RWPE2 (cell line): ENCODE measurements at regions not wholly inside any gene's neighbourhood (a gene's known extent, or its start where the extent isn't known, plus 50 kb on each side); places are given as distances from the start of the nearest gene placed in this dataset.
"Not testable (repeated sequence)": the region's sequence is repeated elsewhere in the genome, so short reads cannot be mapped to it uniquely, and the experiment has no call there.

ENCODE experiments used
- ATAC-seq: fragments of 200-7000 bp; cut with Tn5 transposase; 3 replicates; pipeline ENCODE4 v1.9.1; 2021; ENCODE audit warnings: low read depth
- DNase-seq: peaks from one replicate; pipeline ENCODE4 v3.0.0-alpha.2; 2020; ENCODE audit warnings: low spot score
- H3K27ac ChIP-seq: fragments of 450-650 bp; 2 replicates; pipeline ENCODE4 v1.5.1; 2017; ENCODE audit warnings: mild to moderate bottlenecking; ENCODE audit not compliant: poor library complexity, severe bottlenecking
- H3K27me3 ChIP-seq: fragments of 250-450 bp; sonication (Bioruptor Pico); 2 replicates; pipeline ENCODE4 v1.5.1; 2021; ENCODE audit warnings: mild to moderate bottlenecking, moderate library complexity; ENCODE audit not compliant: insufficient read depth, poor library complexity, severe bottlenecking
- H3K36me3 ChIP-seq: fragments of 250-450 bp; sonication (Bioruptor Pico); 2 replicates; pipeline ENCODE4 v1.5.1; 2020; ENCODE audit warnings: low read depth, mild to moderate bottlenecking, moderate library complexity
- H3K4me1 ChIP-seq: fragments of 250-450 bp; sonication (Bioruptor Pico); 2 replicates; pipeline ENCODE4 v1.5.1; 2021; ENCODE audit warnings: mild to moderate bottlenecking, moderate library complexity; ENCODE audit not compliant: insufficient read depth, poor library complexity, severe bottlenecking
- H3K4me3 ChIP-seq: fragments of 250-450 bp; sonication (Bioruptor Pico); 2 replicates; pipeline ENCODE4 v1.5.1; 2021; ENCODE audit warnings: mild to moderate bottlenecking, moderate library complexity; ENCODE audit not compliant: severe bottlenecking
- H3K9me3 ChIP-seq: fragments of 250-450 bp; sonication (Bioruptor Pico); 2 replicates; pipeline ENCODE4 v1.5.1; 2021; ENCODE audit warnings: mild to moderate bottlenecking, moderate library complexity; ENCODE audit not compliant: severe bottlenecking
- CTCF ChIP-seq: fragments of 450-650 bp; IDR thresholded peaks from one replicate; pipeline ENCODE4 v1.5.1; 2017; ENCODE audit warnings: mild to moderate bottlenecking, moderate library complexity; ENCODE audit not compliant: poor library complexity, severe bottlenecking

GRCh38 chr12:103021538-103022218 lies 64.2 kb downstream of the ASCL1 start:
- Histone ChIP-seq H3K4me1 (no peaks in the 10 kb centered on the region), H3K27ac (no peak overlapping the region), H3K36me3 (no peaks in the 10 kb centered on the region), H3K27me3 (no peaks in the 10 kb centered on the region), H3K9me3 (no peaks in the 10 kb centered on the region), H3K4me3 (no peak overlapping the region)
- ATAC-seq = no peak
- TF ChIP-seq CTCF = no peak
- DNase-seq = no peak

DNA sequence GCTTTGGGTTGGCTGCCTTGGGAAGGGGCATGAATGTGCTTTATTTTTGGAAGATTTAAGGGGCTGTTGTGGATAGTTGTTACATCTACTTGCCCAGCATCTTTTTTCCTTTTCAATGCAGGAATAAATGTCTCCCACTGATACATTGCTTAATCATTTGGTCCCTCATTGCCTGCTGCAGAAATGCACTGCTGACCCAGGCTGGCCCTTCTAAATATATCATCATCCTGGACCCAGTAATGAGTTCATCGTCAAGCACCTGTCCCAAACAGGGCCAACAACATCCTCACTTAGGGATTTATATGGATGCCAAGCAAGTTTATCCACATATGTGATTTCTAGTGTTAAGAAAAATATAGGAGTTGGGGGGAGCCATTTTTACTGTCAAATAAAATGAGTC lies 67.2 kb downstream of the ASCL1 start:
- H3K9me3 ChIP-seq = no peaks in the 10 kb centered on the region
- no peaks in the 10 kb centered on the region for H3K4me1 ChIP-seq
- DNase-seq = no peak
- H3K27me3 ChIP-seq = no peaks in the 10 kb centered on the region
- TF ChIP-seq CTCF = no peak
- no peaks in the 10 kb centered on the region for H3K36me3 ChIP-seq
- H3K4me3 ChIP-seq = no peak overlapping the region
- no peak overlapping the region for H3K27ac ChIP-seq
- no peak for ATAC-seq

DNA sequence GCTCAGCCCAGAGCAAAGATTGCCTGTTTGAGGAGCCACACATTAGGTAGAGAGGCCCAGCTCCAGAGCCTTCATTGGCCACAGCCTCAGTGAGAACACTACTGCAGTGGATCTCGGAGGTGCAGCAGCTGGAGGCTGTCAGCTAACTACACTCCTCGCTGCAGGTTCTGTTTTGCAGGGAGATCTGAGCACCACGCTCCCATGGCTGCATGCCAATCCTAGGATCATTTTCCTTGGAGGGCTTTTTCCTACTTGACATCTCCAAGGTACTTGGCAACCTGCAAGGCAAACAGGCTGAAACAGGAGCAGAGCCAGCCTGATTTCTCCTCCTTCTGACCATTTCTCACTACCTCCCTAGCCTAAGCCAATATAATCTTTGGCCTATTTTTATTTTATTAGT lies 69.2 kb downstream of the ASCL1 start:
- H3K4me3 ChIP-seq, H3K4me1 ChIP-seq, DNase-seq, H3K27me3 ChIP-seq, H3K9me3 ChIP-seq, H3K27ac ChIP-seq, ATAC-seq, H3K36me3 ChIP-seq: not testable (repeated sequence)

GRCh38 chr12:103028881-103029639 lies 71.6 kb downstream of the ASCL1 start:
- TF ChIP-seq CTCF = no peak
- H3K9me3 ChIP-seq = no peaks in the 10 kb centered on the region
- no peaks in the 10 kb centered on the region for H3K4me1 ChIP-seq
- H3K27me3 ChIP-seq = no peaks in the 10 kb centered on the region
- ATAC-seq = no peak
- no peaks in the 10 kb centered on the region for H3K36me3 ChIP-seq
- H3K4me3 ChIP-seq = no peak overlapping the region
- no peak overlapping the region for H3K27ac ChIP-seq
- no peak for DNase-seq

GRCh38 chr12:103036581-103037214 lies 79.2 kb downstream of the ASCL1 start:
- no peak for TF ChIP-seq CTCF
- no peak for DNase-seq
- no peak overlapping the region for H3K27ac ChIP-seq
- H3K9me3 ChIP-seq = no peaks in the 10 kb centered on the region
- no peak for ATAC-seq
- no peaks in the 10 kb centered on the region for H3K4me1 ChIP-seq
- no peaks in the 10 kb centered on the region for H3K27me3 ChIP-seq
- H3K4me3 ChIP-seq = no peak overlapping the region
- no peaks in the 10 kb centered on the region for H3K36me3 ChIP-seq
